ENCODE measurements at regions not wholly inside any gene's neighbourhood (a gene's known extent, or its start where the extent isn't known, plus 50 kb on each side); places are given as distances from the start of the nearest gene placed in this dataset.

DNA sequence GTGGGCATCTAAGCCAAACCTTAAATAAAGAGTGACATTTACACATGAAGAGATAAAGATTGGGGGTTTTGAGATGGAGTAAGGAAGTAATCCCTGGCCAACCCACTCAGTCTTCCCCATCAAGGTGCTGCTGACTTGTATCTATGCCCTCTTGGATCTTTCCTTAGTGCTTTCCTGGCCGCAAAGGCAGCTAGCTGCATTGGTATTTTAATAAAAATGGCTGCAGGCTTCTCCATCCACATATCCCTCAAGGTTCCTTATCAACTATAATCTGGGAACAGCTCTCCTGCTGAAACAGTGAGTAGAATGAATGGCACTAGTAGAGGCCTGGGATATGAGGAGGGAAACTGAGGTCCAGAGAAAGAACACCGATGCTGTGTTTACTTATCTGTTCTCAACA, 122.2 kb upstream of the ANKRD28 start:
- TF ChIP-seq POLR2A (IDR thresholded peaks at IDR 0.05; ENCODE audit: low read depth, low read length) (no peak), POLR2AphosphoS5 (IDR thresholded peaks at IDR 0.05; ENCODE audit: low read depth, low read length) (no peak), SPI1 (IDR thresholded peaks at IDR 0.05; ENCODE audit: low read depth, low read length) (no peak), TAF1 (IDR thresholded peaks at IDR 0.05; ENCODE audit: low read depth, low read length) (no peak), PAX5 (IDR thresholded peaks at IDR 0.05; ENCODE audit: insufficient read depth, low read length, severe bottlenecking) (no peak)

All from GM12891 (cell line).